Effector memory CD4-positive, alpha-beta T cell (primary cell): ENCODE measurements at regions not wholly inside any gene's neighbourhood (a gene's known extent, or its start where the extent isn't known, plus 50 kb on each side); places are given as distances from the start of the nearest gene placed in this dataset.
"Not testable (repeated sequence)": the region's sequence is repeated elsewhere in the genome, so short reads cannot be mapped to it uniquely, and the experiment has no call there.

Source experiments
- DNase-seq, 3 donors: peaks; one replicate each; pipeline ENCODE4 v3.0.0-alpha.2; 2020
- H3K27ac ChIP-seq: 2 replicates; pipeline ENCODE4 v1.7.0; 2013; ENCODE audit warnings: mild to moderate bottlenecking, low read length, moderate library complexity; ENCODE audit not compliant: insufficient read depth, poor library complexity, severe bottlenecking
- H3K27me3 ChIP-seq: replicated peaks from 2 replicates; pipeline ENCODE4 v1.7.0; 2013; ENCODE audit warnings: mild to moderate bottlenecking, low read length; ENCODE audit not compliant: insufficient read depth, control insufficient read depth, poor library complexity, severe bottlenecking
- H3K36me3 ChIP-seq: 2 replicates; pipeline ENCODE4 v1.7.0; 2013; ENCODE audit warnings: mild to moderate bottlenecking, low read length, moderate library complexity; ENCODE audit not compliant: control insufficient read depth, insufficient read depth
- H3K4me1 ChIP-seq: 2 replicates; pipeline ENCODE4 v1.7.0; 2013; ENCODE audit warnings: low read length, mild to moderate bottlenecking; ENCODE audit not compliant: control insufficient read depth, insufficient read depth, poor library complexity, severe bottlenecking
- H3K4me3 ChIP-seq: 2 replicates; pipeline ENCODE4 v1.7.0; 2013; ENCODE audit warnings: low read length, low read depth, mild to moderate bottlenecking; ENCODE audit not compliant: insufficient read depth, poor library complexity, severe bottlenecking
- H3K9me3 ChIP-seq: 2 replicates; pipeline ENCODE4 v1.7.0; 2013; ENCODE audit warnings: mild to moderate bottlenecking, low read length, moderate library complexity; ENCODE audit not compliant: control insufficient read depth

DNA sequence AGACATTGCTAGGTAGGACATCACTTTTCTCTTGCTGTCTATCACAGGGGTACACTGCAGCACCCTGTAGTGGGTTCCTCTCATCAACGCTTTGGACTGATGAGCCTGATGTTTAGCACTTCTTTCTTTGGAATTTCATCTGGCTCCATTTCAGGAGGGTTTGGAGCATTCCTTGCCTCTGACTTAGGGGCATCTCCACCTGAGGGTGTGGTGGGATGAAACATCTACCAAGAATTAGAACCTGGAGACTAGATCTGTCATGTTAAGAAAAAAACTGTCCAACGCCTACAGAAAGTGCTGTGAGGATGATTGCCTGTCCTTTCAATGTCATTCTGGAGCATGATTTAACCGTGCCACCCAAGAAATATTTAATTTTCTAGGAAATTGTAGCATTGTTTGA, 648.4 kb downstream of the ETS1 start:
- Histone ChIP-seq H3K4me3 (no peak overlapping the region), H3K9me3 (no peaks in the 10 kb centered on the region), H3K27ac (no peak overlapping the region), H3K27me3 (no peaks in the 10 kb centered on the region), H3K36me3 (no peaks in the 10 kb centered on the region), H3K4me1 (no peaks in the 10 kb centered on the region)
- no peak for DNase-seq

DNA sequence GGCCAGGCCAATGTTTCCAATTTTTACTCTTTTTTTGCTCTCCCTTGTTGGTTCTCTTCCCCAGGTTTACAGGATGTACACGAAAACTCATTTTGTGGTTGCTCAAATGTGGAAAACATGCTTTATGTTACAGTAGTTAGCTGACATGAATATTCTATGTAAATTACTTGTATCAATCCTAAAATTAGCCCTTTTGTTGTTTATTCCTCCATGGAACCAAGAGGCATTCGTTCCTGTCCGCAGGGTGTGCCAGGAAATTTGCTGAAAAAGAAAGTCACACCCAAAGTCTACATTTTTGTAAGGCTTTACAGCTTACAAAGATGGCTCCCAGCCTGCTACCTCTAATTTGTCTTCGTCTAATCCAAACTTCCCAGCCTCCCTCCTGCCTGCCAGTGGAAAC, 652.3 kb downstream of the ETS1 start:
- Histone ChIP-seq H3K36me3 (no peaks in the 10 kb centered on the region), H3K4me3 (no peak overlapping the region), H3K4me1 (no peaks in the 10 kb centered on the region), H3K9me3 (no peaks in the 10 kb centered on the region), H3K27ac (no peak overlapping the region), H3K27me3 (no peaks in the 10 kb centered on the region)
- DNase-seq: no peak

DNA sequence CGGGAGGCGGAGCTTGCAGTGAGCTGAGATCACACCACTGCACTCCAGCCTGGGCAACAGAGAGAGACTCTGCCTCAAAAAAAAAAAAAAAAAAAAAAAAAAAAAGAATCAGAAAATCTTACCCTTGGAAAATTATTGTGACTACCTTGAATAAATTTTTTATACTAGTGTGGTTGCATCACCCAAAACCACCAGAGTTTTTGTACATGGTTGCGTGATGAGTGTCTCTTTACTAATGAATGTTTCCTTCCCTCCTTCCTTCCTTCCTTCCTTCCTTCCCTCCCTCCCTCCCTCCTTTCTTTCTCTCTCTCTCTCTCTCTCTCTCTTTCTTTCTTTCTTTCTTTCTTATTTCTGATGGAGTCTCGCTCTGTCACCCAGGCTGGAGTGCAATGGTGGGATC, 653.4 kb downstream of the ETS1 start:
- not testable (repeated sequence) for H3K27ac ChIP-seq, H3K9me3 ChIP-seq, H3K36me3 ChIP-seq, H3K27me3 ChIP-seq, H3K4me1 ChIP-seq, DNase-seq, H3K4me3 ChIP-seq

DNA sequence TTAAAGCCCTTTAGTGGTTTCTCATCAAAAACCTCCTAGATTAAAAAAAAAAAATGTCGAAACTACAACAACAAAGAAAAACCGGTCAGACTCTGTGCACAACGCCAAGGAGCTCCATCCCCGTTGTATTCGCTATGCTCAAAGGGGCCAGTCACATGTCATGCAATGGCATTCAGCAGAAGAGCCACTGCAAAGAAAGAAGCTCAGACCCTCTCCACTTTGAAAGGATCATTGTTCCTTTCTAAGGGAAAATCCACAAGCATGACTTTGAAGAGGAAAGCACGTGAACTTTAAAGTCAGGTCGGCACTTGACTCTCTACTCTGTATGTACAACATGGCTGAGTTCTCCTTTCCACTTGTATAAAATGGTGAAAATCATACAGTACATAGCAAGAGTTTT, 655.6 kb downstream of the ETS1 start:
- no peaks in the 10 kb centered on the region for H3K27me3 ChIP-seq
- H3K27ac ChIP-seq: no peak overlapping the region
- H3K4me1 ChIP-seq: no peaks in the 10 kb centered on the region
- no peaks in the 10 kb centered on the region for H3K9me3 ChIP-seq
- no peak for DNase-seq
- no peaks in the 10 kb centered on the region for H3K36me3 ChIP-seq
- H3K4me3 ChIP-seq: no peak overlapping the region

DNA sequence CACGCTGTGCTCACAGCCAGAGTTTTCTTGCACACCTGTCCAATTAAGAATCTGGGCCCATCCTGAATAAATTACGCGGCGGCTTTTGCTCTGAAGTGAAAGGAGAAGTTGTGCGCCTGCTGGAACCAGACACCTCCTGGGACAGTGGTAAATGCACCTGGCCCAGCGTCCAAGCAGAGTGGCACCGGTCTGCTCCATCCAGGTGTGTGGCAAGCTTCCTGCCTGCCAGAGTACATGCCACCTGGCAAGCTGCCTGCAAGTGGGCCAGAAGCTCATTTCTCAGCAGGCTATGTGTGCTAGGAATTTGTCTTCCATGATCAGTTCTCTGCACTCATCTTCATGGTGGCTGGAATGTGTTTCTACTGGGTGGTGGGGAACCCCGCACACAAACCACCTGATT, 660.6 kb downstream of the ETS1 start:
- no peaks in the 10 kb centered on the region for H3K36me3 ChIP-seq
- H3K4me3 ChIP-seq: no peak overlapping the region
- DNase-seq: no peak
- H3K4me1 ChIP-seq: no peaks in the 10 kb centered on the region
- no peaks in the 10 kb centered on the region for H3K9me3 ChIP-seq
- no peaks in the 10 kb centered on the region for H3K27me3 ChIP-seq
- H3K27ac ChIP-seq: no peak overlapping the region

DNA sequence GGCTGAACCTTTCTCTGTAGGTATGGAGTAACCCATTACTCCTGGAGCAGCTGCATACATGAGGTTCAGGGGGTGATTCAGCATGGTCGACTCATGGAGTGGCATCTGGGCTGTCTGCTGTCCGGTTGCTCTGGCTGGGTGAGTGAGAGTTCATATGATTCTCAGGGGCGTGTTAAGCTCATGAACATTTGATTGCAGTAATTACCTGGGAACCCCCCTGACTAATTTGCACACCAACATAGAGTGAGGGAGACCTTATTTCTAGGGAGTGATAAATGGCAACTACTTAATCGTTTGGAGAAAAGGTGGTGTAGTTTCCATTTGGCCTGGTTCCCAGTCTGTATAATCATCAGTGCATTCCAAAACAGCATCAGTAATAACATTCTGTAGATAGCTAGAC, 661.9 kb downstream of the ETS1 start:
- H3K27ac ChIP-seq: no peak overlapping the region
- DNase-seq: no peak

DNA sequence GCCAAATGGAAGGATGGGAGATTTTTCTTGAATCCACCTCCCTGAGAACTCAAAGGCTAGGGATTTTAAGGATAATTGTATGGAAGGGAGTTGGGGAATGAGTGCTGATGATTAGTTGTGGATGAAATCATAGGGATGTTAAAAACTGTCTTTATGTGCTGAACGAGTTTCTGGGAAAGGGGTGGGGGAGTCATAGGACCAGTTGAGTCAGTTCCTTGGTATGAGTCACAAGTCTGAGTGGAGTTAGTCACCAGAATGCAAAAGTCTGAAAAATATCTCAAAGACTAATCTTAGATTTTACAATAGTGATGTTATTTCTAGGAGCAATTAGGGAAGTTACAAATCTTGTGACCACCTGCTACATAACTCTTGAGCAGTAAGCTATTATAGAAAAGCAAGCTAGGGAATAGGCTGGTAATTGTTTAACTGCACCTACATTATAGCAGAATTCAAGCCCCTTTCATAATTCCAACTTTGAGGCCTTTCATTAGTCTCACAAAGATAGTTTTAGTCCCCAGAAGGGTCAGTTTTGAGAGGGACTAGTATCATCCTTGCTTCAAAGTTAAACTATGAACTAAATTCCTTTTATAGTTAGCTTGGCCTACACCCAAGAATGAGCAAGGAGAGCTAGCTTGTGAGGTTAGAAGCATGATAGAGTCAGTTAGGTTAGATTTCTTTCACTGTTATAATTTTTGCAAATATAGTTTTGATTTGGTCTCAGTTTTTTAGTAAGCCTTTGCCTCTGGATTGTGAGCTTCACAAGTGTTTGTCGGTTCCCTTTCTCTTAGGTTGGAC, 668.0 kb downstream of the ETS1 start:
- H3K4me1 ChIP-seq: no peaks in the 10 kb centered on the region
- H3K27ac ChIP-seq: no peak overlapping the region
- DNase-seq: no peak

More for the DNA sequence above, 661.9 kb downstream of the ETS1 start:
- no peak overlapping the region for H3K4me3 ChIP-seq
- H3K9me3 ChIP-seq: no peaks in the 10 kb centered on the region
- no peaks in the 10 kb centered on the region for H3K27me3 ChIP-seq
- no peaks in the 10 kb centered on the region for H3K4me1 ChIP-seq
- H3K36me3 ChIP-seq: no peaks in the 10 kb centered on the region

DNA sequence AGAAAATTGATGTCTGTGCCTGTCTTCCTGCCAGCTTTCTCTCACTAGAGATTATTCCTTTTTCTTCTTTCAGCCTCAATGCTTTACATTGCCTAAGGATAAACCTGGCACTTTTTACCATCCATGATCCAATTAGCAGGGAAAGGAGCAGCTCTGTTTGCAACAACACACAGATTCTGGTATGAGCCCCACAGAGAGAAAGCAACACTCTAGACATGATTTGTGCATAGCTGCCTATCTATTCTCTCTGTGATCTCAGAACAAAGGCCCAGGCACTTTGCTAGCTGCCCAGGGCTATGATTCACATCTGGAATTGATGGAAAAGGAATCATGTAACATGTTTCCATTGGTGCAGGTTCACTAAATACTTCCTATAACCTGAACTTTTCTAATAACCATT, 685.0 kb downstream of the ETS1 start:
- H3K27me3 ChIP-seq: no peaks in the 10 kb centered on the region
- no peak overlapping the region for H3K4me3 ChIP-seq
- no peaks in the 10 kb centered on the region for H3K36me3 ChIP-seq
- no peak for DNase-seq
- no peaks in the 10 kb centered on the region for H3K9me3 ChIP-seq
- H3K27ac ChIP-seq: no peak overlapping the region
- H3K4me1 ChIP-seq: no peaks in the 10 kb centered on the region

More for the DNA sequence above, 668.0 kb downstream of the ETS1 start:
- H3K9me3 ChIP-seq: no peaks in the 10 kb centered on the region
- H3K4me3 ChIP-seq: no peak overlapping the region
- H3K36me3 ChIP-seq: no peaks in the 10 kb centered on the region
- H3K27me3 ChIP-seq: no peaks in the 10 kb centered on the region

DNA sequence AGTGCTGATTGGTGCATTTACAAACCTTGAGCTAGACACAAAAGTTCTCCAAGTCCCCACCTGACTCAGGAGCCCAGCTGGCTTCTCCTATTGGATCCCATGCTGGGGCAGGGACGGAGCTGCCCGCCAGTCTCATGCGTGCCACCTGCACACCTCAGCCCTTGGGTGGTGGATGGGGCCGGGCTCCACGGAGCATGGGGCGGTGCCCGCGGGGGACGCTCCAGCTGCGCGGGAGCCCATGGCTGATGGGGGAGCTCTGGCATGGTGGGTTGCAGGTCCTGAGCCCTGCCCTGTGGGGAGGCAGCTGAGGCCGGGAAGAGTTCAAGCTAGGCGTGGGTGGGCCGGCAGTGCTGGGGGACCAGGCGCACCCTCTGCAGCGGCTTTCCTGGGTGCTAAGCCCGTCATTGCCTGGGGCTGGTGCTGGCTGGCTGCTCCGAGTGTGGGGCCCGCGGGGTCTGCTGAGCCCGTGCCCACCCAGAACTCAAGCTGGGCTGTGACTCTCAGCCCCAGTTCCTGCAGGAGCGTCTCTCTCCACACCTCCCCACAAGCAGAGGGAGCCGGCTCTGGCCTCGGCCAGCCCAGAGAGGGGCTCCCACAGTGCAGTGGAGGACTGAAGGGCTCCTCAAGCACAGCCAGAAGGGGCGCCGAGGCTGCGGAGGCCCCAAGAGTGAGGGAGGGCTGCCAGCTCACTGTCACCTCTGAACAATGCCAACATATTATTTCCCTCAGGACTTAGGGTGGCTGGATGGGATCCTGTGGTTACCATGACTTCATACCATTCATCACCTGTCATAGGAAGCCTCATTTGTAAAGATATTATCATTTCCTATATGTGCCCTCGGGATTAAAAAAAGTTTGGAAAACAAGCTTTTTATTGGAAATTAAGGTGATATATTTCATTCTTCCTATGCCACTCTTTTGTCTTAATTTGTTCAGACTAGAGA, 688.7 kb downstream of the ETS1 start:
- Histone ChIP-seq H3K9me3 (no peaks in the 10 kb centered on the region), H3K36me3 (no peaks in the 10 kb centered on the region), H3K27me3 (no peaks in the 10 kb centered on the region), H3K4me3 (no peak overlapping the region), H3K27ac (no peak overlapping the region), H3K4me1 (no peaks in the 10 kb centered on the region)
- DNase-seq: no peak

DNA sequence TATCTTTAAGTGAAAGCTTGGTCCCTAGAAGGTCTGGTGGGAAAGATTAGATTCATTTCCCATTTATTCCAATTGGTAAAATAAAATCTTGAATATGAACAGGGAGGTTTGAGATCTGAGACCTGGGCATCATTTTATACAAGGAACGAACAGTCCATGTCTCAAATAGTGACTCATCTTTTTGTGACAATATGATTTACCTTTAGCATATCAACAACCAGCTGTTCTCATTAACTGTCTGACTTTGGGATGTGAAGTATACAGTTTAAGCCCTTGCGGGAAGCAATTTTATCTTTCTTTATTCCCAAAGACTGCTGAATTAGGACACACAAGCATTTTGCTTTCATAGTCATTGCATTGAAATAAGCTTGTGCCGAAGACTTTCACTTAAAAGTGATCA, 691.6 kb downstream of the ETS1 start:
- Histone ChIP-seq H3K36me3 (no peaks in the 10 kb centered on the region), H3K4me3 (no peak overlapping the region), H3K27me3 (no peaks in the 10 kb centered on the region)

More for the DNA sequence above, 691.6 kb downstream of the ETS1 start:
- H3K4me1 ChIP-seq: no peaks in the 10 kb centered on the region
- H3K9me3 ChIP-seq: no peaks in the 10 kb centered on the region
- no peak for DNase-seq
- no peak overlapping the region for H3K27ac ChIP-seq
